Gastrocnemius medialis (tissue), 4 donors: ENCODE measurements at regions not wholly inside any gene's neighbourhood (a gene's known extent, or its start where the extent isn't known, plus 50 kb on each side); places are given as distances from the start of the nearest gene placed in this dataset.

Experiments
- POLR2A ChIP-seq, 2 donors: fragments of 450-650 bp; IDR thresholded peaks; one replicate each; pipeline ENCODE4 v1.6.1; 2017; ENCODE audit warnings: antibody characterized with exemption in 2 of 2, mild to moderate bottlenecking in 2 of 2, moderate library complexity in 2 of 2
- TF ChIP-seq, protein P1 (sequence below), 5 experiments: fragments of 450-650 bp in 3 of 5; fragments of 200-600 bp in 2 of 5; sonication (generic) in 2 of 5; IDR thresholded peaks in 4 of 5; conservative IDR thresholded peaks in 1 of 5; 1 replicate in 4 of 5; 2 replicates in 1 of 5; pipeline ENCODE4 v1.5.1; 2016 to 2019; ENCODE audit warnings: antibody characterized with exemption in 5 of 5, mild to moderate bottlenecking in 3 of 5, moderate library complexity in 3 of 5

DNA sequence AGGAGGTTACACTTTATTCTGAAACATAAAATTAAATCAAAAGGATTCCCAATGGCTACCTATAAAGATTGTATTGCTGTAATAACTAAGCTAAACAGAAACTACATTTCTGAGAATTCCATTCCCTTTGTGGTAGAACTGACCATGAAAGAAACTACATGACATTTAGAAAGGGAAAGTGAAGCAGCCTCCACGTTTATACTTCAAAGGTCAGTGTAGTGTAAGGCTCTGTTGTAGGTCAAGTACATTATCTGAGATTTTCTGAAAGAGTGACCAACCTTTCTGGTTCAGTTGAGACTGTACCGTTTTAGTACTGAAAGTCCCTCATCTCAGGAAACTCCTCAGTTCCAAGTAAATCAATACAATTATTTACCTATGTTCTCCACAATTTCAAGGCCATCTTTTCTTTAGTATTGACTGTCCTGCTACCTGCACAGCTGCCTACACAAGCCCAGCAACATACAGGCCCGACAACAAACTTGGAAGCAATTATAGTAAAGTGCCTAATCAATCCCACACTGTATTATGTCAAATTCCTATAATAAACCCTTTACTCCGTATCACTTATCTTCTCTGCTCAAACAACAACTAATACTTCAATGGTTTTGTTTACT is 343.0 kb downstream of the PLOD2 start:
- TF ChIP-seq, protein P1, sequence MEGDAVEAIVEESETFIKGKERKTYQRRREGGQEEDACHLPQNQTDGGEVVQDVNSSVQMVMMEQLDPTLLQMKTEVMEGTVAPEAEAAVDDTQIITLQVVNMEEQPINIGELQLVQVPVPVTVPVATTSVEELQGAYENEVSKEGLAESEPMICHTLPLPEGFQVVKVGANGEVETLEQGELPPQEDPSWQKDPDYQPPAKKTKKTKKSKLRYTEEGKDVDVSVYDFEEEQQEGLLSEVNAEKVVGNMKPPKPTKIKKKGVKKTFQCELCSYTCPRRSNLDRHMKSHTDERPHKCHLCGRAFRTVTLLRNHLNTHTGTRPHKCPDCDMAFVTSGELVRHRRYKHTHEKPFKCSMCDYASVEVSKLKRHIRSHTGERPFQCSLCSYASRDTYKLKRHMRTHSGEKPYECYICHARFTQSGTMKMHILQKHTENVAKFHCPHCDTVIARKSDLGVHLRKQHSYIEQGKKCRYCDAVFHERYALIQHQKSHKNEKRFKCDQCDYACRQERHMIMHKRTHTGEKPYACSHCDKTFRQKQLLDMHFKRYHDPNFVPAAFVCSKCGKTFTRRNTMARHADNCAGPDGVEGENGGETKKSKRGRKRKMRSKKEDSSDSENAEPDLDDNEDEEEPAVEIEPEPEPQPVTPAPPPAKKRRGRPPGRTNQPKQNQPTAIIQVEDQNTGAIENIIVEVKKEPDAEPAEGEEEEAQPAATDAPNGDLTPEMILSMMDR (IDR thresholded peaks at IDR 0.05 in 4 of 5, conservative IDR thresholded peaks at IDR 0.05 in 1 of 5): no peak
- no peak for TF ChIP-seq POLR2A (IDR thresholded peaks at IDR 0.05)
